ENCODE measurements at regions not wholly inside any gene's neighbourhood (a gene's known extent, or its start where the extent isn't known, plus 50 kb on each side); places are given as distances from the start of the nearest gene placed in this dataset.
"Not testable (repeated sequence)": the region's sequence is repeated elsewhere in the genome, so short reads cannot be mapped to it uniquely, and the experiment has no call there.

DNA sequence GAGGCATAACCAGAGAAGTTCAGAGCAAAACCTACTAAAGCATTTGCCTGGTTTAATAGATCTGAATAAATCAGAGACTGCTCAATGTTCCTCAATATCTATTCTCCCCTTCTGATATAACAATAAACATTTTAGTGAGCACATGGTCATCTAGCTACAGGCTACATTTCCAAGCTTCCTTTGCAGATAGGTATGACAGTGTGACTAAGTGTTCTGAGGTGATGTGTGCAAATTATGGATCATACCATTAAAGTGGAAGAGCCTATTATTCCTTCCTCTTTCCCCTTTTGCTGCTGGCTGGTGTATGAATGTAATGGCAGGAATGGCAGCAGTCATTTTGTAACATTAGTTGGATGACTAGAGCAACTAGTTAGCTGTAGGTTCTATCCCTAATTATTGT lies 285.8 kb upstream of the RASA1 start:
- no peak for DNase-seq

DNA sequence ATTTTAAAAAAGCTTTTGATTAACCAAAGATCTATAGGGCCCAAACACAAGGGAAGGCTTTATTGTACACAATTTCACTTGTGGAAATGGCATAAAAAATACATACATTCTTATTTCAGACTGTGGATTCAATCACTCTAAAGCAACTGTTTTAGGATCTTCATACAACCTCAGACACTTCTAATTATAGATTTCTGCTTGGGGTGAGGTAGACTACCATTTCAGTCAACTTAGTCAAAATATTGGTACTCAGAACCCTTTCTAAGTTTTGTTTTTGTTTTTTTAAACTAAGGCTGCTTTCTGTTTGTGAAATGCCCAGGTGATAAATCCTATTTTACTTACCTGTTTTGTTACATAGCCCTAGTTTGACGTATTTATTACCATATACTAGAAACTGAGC lies 284.5 kb upstream of the RASA1 start:
- no peak for DNase-seq

DNA sequence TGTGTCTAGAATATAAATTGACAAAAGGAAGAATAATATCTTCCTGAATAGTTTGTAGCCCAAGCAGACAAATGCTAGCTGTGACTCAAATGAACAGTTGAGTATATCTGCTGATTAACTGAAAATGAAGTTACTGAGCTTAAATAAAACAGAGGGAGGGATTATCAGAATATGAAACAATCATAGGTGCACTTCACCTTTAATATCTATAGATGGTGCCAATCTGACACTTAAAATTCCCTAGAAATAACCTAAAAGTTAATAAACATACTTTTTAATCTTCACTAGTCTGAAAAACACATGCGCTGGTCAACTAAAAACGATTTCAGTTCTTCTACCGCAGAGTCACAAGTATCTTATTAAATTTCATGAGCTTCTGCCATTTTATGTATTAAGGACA lies 280.8 kb upstream of the RASA1 start:
- DNase-seq: no peak

DNA sequence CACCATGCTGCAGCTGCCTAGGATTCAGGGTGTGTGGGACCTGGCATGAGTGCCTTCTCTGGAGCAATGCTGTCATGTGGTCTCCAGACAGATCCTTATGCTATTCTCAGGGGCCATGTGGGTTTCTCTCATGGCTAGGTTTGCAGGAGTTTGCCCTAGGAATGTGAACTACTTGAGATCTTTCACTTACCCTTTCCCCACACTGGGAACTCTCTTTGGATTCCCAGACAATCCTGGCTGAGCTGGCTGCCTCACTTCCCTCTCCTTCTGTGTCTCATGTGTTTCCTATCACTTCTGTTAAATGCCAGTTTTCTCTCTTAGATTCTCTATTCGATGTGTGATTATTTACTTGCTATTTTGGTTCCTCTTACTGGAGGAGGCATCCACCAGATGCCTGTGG lies 270.2 kb upstream of the RASA1 start:
- DNase-seq: no peak

DNA sequence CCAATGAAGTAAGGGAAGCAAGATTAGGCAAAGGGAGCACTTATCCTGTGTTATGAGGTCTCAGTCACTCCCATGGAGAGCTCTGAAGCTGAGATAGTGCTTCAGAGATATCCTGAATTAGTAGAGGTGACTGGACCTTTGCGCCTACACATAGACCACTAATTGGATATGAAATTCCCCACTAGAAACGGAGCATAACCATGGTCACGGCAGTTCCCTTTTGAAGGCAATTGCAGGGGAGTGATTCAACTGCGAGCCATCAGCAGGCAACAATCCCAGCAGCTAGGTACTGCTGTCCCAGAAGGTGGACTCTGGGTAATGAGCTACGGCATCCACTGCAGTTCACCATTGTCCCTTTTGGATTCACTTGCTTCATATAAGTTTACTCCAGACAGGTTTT lies 267.7 kb upstream of the RASA1 start:
- DNase-seq: no peak

DNA sequence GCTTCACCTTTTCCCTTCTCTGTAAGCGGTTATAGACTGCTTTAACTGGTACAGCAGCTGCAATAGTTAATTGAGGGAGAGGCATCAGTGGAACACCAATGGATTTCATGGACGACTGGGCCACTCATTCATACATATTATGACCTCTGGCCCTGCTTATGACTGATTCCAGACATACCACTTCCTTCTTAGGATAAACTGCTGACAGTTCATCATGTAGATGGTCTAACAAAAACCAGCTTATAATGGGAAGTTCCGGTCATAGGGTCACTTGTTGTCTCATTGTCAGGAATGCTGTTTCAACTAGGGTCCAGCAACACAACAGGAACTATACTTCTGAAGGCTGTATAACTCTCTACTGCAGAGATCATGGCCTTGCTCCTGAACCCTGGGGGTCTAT lies 265.2 kb upstream of the RASA1 start:
- no peak for DNase-seq

DNA sequence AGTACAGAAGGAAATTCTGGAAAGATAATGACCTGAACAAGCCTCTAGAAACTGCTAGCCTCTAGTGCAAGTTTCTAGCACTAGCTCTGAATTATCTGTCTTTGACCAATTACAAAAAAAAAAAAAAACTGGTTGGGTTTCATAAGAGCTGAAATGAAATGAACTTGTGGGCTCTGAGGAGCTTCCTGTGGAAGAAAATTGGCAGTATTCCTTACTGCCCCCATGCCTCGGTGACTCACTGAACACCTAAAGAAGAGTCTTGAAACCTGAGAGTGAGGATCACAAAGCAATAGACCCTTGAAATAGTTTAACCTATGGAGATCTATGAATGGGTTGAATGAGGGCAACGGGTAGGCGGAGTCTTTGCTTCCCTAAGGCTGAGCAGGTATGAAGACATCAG lies 263.6 kb upstream of the RASA1 start:
- DNase-seq: no peak

DNA sequence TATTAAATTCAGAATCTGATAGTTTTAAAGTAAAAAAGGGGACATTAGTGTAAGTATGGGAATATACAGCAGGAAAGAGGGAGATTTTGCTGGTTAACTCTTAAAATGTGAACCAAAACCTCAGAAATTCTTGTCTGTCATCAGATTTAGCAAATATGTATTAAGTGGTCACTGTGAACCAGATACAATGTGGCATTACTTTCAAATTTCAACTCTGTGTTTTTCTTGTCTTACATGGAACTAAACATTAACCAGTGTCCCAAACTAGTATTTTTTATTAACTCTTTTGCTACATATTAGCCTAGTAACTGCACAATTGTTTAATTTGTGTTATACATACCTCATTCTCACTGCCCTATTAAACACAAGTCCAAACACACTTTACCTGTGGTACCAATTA lies 259.9 kb upstream of the RASA1 start:
- no peak for DNase-seq

DNA sequence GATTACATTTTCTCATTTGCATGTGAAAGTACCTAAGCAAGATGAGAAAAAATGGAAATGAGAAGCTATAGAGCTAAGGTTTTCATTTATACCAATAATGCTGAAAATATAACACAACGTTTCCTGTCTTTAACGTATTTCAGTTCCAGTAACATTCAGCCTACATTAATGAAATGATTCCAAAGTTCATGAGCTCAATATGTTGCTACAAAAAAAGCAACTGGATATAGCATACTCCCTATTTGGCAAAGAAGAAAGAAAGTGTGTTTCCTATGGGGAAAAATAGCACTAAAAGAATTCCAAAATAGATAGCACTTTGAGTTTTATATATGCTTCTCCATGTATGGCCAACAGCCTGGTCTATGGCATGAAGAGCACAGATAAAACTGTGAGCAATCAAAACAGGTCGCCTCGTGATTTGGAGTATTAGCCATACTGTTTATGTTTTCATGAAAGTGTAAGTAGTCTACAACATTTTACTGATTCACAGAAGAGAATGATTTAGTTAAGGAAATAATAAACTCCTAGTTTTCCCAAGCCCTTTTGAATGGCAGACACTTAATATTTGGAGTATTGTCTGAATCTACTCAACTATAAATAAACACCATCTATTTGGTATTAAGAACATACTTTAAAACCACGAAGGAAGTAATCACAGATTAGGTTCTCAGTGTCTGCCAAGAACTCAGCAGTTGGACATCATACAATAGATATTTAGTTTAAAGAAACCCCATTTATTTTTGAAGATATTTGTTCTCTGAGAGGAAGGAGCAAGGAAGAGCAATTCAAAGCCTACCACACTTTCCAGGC lies 258.7 kb upstream of the RASA1 start:
- no peak for DNase-seq

DNA sequence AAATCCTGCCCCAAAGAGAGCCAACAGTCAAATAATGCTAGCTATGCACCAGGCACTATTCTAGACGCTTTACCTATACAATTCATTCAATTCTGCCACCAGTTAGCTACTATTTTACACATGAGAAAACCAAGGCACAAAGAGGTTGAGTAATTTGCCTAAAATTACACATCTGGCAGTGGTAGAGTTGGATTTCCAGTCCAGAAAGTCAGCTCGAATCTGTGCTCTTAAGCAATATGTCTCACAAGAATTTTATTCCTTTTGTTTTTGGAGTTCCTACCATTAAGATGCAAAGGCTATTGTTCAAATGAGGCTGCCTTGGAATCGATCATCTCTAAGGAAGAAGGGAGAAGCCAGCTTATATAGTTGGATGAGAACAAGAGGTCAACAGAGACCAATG lies 256.9 kb upstream of the RASA1 start:
- no peak for DNase-seq

DNA sequence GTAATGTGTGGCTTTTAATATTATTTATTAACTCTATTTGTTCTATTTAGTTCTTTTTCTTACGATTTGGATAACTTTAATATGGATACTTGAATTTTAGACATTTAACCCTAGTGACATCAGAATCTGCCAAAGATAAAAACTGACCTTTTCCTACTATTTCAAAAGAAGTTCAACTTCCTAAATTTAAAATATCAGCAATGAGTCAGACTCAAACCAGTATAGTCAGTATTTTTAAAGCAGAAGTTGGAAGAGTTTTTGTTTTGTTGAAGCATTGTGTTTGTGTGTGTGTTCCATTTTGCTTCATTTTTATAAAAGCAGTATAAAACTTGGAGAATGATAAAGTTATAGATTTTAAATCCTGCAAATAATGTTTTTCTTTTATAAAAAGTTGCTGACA lies 251.8 kb upstream of the RASA1 start:
- DNase-seq: no peak

DNA sequence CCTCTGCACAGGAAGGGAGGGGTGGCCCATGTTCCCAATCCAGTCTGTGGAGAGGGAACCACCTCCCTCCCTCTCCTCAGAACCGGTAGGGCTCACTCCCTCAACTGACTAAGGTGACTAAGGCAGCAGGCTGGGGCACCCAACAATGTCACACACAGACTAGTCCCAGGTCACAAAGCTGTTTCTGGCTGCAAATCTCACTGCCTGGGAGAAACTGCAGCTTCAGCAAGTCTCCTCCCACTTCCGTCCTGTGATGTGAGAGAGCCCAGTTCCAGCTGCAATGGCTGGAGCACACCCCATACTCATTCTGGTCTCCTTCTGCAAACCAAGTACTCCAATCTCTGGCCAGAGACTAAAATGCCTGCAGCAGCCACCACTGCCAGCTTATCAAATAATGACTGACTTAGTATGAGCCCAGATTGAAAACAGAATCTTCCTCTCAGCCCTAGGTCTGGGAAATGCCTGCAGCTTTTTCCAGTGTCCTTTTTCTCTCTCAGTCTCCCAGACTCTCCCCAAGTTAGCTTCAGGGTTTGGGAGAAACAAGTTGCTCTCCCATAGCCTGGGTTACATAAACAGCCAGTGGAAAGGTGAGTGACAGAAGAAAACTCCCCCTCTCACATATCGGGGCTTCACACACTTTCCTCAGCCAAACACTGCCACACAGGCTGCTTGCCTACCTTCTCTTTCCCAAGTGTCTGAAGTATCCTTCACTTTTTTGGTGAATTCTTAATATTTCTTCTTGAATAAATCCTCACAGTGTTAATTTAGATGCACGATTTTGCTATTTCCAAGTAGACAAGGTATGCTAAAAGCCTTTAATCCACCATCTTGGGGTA lies 247.4 kb upstream of the RASA1 start:
- peak; percentile 30 for DNase-seq

DNA sequence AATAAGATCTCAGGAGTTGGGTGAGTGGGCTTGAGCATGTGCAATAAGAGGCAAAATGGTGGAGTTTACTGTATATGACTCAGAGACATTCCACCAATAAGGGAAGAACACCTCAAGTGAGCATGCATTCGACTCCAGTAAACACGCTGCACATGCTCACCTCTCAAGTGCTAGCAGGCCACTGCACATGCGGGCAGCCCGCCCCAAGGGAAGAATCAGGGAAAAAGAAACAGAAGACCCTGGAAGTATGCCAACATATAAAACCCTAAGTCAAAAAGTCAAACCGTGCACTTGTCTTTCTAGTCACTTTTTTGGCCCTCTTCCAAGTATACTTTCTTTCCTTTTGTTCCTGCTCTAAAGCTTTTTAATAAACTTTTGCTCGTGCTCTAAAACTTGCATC lies 245.3 kb upstream of the RASA1 start:
- DNase-seq: no peak

DNA sequence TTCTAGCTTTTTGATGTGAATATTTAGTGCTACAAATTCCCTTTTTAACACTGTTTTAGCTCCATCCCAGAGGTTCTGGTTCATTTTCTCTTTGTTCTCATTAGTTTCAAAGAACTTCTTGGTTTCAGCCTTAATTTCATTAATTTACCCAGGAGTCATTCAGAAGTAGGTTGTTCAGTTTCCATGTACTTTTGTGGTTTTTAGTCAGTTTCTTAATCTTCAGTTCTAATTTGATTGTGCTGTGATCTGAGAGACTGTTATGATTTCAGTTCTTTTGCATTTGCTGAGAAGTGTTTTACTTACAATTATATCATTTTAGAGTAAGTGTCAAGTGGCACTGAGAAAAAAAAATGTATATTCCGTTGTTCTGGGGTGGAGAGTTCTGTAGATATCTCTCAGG lies 240.1 kb upstream of the RASA1 start:
- DNase-seq: no peak

DNA sequence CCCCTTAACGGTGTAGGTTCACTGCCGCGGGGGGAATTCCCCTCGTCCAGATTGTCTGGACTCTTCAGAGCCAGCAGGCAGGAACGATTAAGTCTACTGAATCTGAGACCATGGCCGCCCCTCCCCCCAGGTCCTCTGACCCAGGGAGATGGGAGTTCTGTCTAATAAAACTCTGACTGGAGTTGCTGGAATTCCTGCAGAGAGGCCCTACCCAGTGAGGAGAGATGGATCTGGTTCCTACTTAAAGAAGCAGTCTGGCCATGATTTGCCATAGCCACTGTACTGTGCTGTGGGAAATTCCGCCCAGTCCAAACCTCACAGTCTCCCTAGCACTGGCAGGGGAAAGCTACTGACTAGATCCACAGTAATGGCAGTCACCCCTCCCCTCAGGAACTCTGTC lies 237.7 kb upstream of the RASA1 start:
- DNase-seq: no peak

DNA sequence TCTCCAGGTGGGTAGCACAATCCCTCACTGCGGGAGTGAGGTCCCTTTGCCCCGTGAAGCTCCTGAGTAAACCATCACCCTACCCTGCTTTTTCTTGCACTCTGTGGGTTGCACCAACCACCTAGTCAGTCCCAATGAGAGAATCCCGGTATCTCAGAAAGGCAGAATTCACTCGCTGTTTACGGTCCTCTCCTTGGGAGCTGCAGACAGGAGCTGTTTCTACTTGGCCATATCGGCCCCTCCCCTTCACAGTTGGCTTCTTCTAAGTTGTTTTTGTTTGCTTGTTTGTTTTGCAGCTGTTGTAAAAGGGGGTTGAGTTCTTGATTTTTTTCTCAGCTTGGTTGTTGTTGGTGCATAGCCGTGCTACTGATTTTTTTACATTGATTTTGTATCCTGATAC lies 237.0 kb upstream of the RASA1 start:
- DNase-seq: no peak

DNA sequence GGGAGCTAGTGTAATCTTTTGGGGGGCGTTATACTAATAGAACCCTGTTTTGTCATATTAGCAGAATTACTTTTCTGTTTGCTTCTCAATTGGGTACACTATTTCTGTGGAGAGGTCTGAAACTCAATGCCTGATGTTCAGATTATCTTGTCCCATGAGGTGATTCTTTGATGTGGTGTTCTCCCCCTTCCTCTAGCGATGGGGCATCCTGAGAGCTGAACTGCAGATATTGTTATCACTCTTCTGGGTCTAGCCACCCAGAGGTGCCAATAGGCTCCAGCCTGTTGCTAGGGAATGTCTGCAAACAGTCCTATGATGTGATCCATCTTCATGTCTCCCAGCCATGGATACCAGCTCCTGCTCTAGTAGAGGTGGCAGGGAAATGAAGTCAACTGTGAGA lies 233.1 kb upstream of the RASA1 start:
- no peak for DNase-seq

DNA sequence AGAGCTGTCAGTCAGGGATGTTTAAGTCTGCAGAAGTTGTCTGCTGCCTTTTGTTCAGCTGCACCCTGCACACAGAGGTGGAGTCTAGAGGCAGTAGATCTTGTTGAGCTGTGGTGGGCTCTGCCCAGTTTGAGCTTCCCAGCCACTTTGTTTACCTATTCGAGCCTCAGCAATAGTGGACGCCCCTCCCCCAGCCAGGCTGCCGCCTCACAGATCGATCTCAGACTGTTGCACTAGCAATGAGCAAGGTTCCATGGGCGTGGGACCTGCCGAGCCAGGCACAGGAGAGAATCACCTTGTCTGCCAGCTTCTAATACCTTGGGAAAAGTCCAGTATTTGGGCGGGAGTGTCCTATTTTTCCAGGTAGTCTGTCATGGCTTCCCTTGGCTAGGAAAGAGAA lies 225.1 kb upstream of the RASA1 start:
- DNase-seq: no peak

DNA sequence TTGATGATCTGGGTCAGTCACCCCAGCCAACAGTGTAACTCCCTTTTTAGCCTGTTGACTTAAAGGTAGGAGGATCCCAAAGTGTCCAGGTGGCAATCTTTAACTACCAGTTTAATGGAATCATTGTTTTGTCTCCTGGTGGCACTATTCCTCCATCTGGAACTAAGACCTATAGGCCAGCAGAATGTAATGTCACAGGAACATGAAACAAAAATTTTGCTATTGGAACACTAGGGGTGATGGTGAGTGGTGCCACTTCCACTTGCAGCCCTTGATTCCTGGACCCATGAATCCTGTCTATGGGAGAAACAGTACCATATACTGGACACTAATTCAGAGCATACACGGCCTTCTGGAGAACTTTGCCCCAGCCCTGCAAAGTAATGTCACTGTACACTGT lies 219.5 kb upstream of the RASA1 start:
- no peak for DNase-seq

DNA sequence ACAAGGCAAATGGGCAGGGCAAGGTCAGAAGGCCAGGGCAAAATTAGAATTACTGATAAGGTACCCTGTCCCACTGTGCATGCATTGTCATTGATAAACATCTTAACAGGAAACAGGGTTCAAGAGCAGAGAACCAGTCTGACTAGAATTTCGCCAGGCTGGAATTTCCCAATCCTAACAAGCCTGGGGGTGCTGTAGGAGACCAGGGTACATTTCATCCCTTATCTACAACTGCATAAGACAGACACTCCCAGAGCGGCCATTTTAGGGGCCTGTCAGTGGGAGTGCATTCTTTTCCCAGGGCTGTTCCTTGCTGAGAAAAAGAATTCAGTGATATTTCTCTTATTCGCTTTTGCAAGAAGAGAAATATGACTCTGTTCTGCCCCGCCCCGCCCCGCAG lies 218.7 kb upstream of the RASA1 start:
- not testable (repeated sequence) for DNase-seq

DNA sequence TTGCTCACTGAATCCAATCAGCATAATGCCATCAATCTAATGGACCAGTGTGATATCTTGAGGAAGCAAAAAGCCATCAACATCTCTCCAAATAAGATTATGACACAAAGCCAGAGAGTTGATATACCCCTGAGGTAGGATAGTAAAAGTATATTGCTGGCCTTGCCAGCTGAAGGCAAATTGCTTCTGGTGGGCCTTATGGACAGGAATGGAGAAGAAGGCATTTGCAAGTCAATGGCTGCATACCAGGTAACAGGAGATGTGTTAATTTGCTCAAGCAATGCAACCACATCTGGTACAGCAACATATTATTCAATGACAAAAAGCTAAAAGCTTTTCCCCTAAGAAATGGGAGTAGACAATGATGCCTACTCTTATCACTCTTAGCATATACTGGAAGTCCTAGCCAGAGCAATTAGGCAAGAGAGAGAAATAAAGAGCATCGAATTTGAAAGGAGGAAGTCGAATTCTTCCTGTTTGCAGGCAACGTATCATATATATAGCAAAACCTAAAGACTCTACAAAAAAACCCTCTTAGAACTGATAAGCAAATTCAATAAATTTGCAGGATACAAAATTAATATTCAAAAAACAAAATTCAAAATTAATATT lies 216.1 kb upstream of the RASA1 start:
- no peak for DNase-seq

DNA sequence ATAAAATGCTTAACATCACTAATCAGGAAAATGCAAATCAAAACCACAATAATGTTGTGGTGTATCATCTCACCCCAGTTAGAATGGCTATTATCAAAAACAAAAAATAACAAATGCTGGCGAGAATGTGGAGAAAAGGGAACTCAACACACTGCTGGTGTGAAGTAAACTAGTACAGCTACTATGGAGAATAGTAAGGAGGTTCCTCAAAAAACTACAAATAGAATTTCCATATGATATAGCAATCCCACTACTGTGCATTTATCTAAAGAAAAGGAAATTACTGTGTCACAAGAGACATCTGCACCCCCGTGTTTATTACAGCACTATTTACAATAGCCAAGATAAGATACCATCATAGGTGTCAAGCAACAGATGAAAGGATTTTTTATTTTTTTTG lies 214.5 kb upstream of the RASA1 start:
- DNase-seq: no peak

DNA sequence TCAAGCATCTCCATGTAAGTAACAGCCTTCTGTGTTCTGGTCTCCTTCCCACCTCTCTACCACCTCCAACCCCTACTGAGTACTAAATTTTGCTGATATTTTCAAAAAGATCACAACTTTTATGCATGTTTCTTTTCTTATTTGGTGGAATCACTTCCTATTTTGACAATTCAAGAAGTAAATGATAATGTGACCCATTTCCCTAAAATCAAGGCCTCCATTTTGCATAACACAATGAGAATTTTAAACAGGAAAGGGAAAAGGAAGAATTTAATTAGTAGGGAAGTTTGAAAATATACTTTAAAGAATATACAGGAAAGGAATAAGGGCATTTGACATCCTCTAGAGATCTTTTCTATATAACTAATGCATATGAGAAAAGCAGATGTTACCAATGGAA lies 212.9 kb upstream of the RASA1 start:
- no peak for DNase-seq

DNA sequence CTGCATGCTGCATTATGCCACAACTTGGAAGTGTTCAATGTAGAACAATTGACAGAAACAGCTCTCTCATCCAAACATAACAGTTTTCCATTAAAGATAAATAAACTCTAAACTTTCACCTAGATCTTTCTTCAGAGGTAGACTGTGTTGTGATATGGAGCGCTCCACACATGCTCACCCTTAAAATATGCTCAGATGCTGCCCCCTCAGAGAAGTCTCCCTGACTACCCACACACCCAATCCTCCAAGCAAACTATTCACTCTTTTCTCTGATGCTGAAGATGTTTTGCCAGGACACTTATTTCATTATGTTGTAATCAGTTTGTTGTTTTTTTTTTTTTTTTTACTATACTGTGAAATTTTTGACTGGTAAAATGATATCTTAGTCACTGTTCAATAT lies 206.6 kb upstream of the RASA1 start:
- no peak for DNase-seq
